ENCODE measurements at regions not wholly inside any gene's neighbourhood (a gene's known extent, or its start where the extent isn't known, plus 50 kb on each side); places are given as distances from the start of the nearest gene placed in this dataset.

DNA sequence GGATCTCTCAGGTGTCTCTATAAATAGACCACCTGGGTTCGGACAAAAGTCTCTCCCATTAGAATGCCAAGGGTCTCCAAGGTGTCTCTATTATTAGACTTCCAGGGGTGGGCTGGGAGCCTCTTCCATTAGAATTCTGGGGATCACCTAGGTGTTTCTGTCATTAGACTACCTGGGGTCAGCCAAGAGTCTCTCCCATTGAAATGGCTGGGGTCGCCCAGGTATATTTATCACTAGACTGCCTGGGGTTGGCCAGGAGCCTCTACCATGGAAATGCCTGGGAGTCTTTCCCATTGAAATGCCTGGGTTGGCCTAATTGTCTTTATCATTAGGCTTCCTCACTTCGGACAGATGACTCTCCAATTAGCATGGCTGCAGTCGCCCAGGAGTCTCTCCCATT lies 1565.5 kb downstream of the UQCRFS1 start:
- TF ChIP-seq, protein P1, sequence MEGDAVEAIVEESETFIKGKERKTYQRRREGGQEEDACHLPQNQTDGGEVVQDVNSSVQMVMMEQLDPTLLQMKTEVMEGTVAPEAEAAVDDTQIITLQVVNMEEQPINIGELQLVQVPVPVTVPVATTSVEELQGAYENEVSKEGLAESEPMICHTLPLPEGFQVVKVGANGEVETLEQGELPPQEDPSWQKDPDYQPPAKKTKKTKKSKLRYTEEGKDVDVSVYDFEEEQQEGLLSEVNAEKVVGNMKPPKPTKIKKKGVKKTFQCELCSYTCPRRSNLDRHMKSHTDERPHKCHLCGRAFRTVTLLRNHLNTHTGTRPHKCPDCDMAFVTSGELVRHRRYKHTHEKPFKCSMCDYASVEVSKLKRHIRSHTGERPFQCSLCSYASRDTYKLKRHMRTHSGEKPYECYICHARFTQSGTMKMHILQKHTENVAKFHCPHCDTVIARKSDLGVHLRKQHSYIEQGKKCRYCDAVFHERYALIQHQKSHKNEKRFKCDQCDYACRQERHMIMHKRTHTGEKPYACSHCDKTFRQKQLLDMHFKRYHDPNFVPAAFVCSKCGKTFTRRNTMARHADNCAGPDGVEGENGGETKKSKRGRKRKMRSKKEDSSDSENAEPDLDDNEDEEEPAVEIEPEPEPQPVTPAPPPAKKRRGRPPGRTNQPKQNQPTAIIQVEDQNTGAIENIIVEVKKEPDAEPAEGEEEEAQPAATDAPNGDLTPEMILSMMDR (IDR thresholded peaks at IDR 0.05), result no peak
- no peak for TF ChIP-seq POLR2A (IDR thresholded peaks at IDR 0.05)
